HL-60 (cell line): ENCODE measurements at regions not wholly inside any gene's neighbourhood (a gene's known extent, or its start where the extent isn't known, plus 50 kb on each side); places are given as distances from the start of the nearest gene placed in this dataset.

Experiments used
- CTCF ChIP-seq: IDR thresholded peaks from one replicate; pipeline ENCODE4 v1.5.1; 2011; ENCODE audit warnings: low read length, control low read depth, inconsistent platforms; ENCODE audit not compliant: insufficient read depth
- POLR2AphosphoS5 ChIP-seq: IDR thresholded peaks from 2 replicates; pipeline ENCODE4 v1.6.1; 2012; ENCODE audit warnings: low read depth
- SPI1 ChIP-seq: IDR thresholded peaks from 2 replicates; pipeline ENCODE4 v1.6.1; 2012; ENCODE audit warnings: low read depth, mild to moderate bottlenecking, borderline replicate concordance

- no peak for TF ChIP-seq CTCF
- no peak for TF ChIP-seq POLR2AphosphoS5
- no peak for TF ChIP-seq SPI1
These were observed 885.5 kb upstream of the FBXO33 start for GRCh38 chr14:40317690-40318089.
